D721Med (cell line): ENCODE measurements at regions not wholly inside any gene's neighbourhood (a gene's known extent, or its start where the extent isn't known, plus 50 kb on each side); places are given as distances from the start of the nearest gene placed in this dataset.

Experiments used
- DNase-seq: peaks from one replicate; pipeline ENCODE4 v3.0.0; 2011; ENCODE audit warnings: low spot score; ENCODE audit not compliant: insufficient read length
- FAIRE-seq: peaks from 2 replicates; lab custom pipeline; 2011; peaks lifted over from hg19 to GRCh38; lab: Jason Lieb, UNC
- CTCF ChIP-seq: IDR thresholded peaks from 2 replicates; pipeline ENCODE4 v1.5.1; 2012; ENCODE audit warnings: mild to moderate bottlenecking, control low read depth; ENCODE audit not compliant: insufficient read depth; ENCODE audit errors: missing control alignments

DNA sequence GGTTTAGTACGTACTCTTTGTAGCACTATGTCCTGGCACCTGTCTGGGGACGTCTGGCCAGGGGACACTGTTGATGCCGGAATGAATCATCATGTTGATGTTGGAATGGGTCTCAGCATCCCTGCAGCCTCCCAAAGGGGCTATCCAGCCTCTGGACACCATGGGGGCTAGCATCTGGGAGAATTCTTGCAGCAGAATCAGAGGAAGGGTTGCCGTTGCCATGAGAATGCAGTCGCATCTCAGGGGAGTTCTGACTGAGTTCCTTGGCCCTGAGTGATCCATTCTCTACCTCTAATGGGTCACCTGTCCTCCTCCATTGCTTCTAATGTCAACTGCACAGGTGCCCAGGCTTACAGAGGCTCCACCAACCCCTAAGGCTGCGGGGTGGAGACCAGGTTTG, 129.1 kb downstream of the UQCRFS1 start:
- DNase-seq: no peak
- FAIRE-seq: no peak
- TF ChIP-seq CTCF: no peak

GRCh38 chr19:29079356-29080032, 133.5 kb downstream of the UQCRFS1 start:
- no peak for FAIRE-seq
- TF ChIP-seq CTCF: no peak
- DNase-seq: no peak

DNA sequence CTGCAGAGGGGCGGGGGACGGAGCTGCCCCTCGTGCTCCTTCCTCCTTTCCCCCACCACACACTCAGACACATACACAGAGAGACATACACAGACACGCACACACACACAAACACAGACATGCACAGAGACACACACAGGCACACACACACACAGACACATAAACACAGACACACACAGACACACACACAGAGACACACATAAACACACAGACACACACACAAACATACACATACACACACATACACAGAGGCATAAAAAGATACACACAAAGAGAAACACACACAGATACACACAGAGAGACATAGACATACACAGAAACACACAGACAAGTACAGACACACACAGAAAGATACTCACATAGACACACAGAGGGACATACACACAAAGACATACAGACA, 136.0 kb downstream of the UQCRFS1 start:
- no peak for FAIRE-seq
- TF ChIP-seq CTCF: no peak
- DNase-seq: no peak

DNA sequence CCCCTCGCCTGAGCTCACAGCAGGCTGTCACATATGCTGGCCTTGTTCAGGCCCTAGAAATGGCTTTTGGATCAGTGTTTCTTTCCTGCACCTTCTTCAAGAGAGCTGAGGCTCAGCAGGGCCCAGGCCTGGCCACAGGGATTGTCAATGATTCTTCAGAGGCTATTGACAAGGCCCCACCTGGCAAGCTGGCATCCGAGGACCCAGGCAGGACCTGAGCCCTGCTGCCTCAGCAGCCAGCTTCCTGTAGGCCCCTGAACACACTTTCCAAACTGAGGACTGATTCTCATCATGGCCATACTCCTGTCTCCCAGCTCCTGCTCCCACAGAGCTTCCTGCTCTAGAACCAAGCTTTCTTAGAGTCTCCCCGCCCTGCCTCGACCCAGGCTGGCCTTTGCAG, 136.8 kb downstream of the UQCRFS1 start:
- no peak for TF ChIP-seq CTCF
- DNase-seq (no peak), FAIRE-seq (no peak)

DNA sequence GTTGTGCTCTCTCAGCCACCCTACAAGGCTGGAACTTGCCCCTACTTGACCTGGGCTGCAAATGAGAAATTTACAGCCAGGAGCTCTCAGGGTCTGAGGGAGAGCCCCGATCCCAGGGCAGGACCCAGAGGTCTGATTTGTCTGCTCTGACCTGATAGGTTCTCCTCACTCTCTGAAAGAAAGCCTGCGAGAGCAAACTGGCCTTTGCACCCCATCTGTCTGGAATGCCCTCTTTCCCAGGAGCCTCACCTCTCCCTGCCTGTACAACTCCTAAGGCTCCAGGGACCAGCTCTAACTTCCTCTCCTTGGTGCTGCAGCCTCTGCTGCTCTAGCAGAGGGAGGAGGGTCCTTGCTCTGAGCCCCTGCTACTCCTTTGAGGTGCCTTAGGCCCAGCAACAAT, 137.8 kb downstream of the UQCRFS1 start:
- DNase-seq (no peak), FAIRE-seq (no peak)
- no peak for TF ChIP-seq CTCF

- FAIRE-seq: no peak
- TF ChIP-seq CTCF: no peak
- no peak for DNase-seq
Measured at GRCh38 chr19:29074579-29074978, 138.4 kb downstream of the UQCRFS1 start.

GRCh38 chr19:29067831-29068230, 145.1 kb downstream of the UQCRFS1 start:
- FAIRE-seq (no peak), DNase-seq (no peak)
- no peak for TF ChIP-seq CTCF
